ENCODE measurements at regions not wholly inside any gene's neighbourhood (a gene's known extent, or its start where the extent isn't known, plus 50 kb on each side); places are given as distances from the start of the nearest gene placed in this dataset.

- no peak for DNase-seq (ENCODE audit: low spot score)
Observed at GRCh38 chr3:64998317-64998716, 310.5 kb upstream of the ADAMTS9 start.

DNA sequence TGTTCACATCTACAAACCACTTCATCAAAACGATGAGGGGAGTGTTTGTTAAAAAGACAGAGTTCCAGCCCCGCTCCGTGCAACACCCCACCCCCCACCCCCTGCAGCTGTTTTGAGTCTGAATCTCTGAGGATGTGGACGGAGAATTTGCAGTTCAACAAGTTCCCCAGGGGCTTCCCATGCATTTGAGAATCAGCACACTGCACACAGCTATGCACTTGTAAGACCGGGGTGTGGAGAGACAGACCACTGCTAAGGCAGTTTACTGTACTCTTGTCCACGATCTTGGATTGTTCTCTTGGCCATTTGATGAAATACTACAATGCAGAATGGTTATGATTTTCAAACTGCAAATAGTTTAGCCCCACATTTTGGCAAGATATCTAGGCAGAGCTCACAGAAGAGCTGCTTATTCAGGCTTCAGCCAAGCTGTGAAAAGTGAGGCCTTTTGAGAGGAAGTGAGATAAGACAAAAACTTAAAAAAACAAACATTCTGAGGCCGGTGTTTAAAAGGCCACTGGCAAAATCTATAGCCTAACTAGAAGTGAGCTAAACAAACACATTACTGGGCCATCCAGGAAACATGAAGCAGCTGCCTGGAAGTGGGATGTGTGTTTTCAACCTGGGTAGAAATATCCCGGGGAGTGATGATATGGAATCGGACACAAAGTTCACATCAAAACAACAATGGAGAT lies 308.2 kb upstream of the ADAMTS9 start:
- no peak for DNase-seq (ENCODE audit: low spot score)

DNA sequence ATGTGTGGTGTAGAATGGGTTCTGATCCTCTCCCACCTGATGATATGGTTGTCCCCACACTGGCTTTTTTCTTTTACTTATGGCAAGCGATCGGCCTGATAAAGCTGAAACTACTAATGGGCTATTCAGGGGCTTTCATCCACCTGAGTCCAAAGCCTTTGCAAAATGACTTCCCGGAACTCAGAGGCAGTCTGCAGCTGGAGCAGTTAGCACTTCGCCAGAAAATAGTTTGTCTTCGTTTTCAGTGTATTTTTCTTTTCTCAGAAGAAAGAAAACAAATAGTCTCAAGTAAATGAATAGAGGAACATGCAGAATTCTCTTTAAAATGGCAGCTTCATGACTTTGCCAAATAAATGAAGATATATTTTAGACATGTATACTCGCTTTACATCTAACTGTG lies 306.0 kb upstream of the ADAMTS9 start:
- no peak for DNase-seq (ENCODE audit: low spot score)

DNA sequence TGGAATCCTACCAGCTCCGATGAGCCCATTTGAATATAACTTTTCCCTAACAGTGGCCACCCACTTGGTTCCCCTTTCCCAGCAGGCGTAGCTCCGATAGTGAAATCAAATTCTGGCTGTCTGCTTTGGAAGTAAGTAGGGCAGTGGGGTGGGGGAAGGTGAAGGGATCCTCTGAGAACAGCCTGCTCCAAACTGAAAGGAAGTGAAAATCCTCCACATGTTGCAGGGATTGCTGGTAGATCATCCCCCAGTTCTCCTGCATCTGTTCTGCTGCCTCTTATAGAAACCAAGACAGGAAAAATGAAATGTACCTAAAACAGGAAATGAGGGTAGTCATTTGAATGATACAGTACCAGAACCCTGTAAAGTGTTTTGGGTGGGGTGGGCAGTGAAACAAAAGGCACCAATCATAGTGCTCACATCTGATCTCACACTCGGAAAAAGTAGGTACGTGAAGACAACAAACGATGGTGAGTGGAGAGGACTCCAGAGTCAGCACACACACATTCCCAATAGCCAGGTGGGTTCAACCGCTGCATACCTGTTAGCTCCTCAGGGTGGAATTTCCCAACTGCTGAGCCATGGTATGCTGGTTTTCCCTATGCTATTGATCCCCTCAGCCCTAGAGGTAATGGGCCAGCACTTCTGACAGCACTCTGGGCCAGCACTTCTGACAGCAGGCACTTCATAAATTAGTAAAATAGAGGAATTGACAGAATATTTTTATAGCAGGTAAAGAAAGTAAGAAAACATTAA lies 304.9 kb upstream of the ADAMTS9 start:
- DNase-seq (ENCODE audit: low spot score), result no peak

- no peak for DNase-seq (ENCODE audit: low spot score)
Observed at GRCh38 chr3:64988188-64988587, 300.4 kb upstream of the ADAMTS9 start.

GRCh38 chr3:64987726-64988125 lies 299.9 kb upstream of the ADAMTS9 start:
- no peak for DNase-seq (ENCODE audit: low spot score)

DNA sequence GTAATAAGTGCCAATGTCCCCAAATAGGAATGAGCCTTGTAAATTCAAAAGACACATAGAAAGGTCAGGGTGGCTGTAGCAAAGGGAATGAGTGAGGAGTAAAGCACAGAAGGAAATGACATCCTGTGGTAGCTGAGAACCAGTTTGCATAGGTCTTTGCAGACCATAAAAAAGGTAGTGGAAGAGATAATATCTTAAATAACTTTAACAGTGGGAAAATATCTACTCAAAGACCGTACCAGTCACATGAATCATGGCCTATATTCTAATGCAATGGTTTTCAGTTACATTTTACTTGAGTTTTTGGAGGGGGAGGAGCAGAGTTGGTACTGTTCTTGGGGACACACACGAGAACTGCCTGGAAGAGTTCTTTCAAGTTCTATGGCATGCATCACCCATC lies 297.3 kb upstream of the ADAMTS9 start:
- no peak for DNase-seq (ENCODE audit: low spot score)

DNA sequence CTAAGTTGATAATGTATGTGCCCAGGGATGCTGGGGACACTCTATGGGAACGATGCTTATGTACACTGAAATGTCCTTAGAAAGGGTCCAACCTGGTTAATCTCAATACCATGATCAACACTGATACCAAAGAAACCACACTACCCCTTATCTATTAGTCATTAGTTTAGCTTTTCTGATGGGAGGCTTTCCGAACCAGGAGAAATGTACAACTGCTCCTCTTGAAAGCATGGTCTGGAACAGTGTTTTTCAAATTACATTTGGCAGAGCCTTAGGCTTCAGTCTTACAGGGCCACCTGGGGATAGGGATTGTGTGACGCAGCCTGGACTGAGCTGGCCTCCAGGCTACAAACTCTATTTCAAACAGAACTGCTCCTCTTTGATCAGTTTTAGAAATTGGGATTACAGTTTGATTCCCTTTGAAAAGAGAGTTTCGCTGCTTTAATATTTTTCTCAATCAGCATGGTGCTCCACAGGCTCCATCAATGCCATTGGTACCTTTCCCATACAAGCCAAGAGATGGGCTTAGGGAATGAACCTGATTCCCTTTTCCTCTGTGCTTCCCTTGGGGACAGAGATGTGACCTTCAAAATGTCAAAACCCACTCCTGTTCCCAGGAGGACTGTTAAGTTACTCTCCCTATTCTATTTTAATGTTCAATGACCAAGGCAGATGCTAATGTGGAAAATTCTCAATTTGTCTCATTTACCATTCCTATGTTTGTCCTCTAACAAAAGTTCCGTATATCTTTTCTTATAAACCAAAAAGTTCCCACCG lies 296.0 kb upstream of the ADAMTS9 start:
- DNase-seq (ENCODE audit: low spot score), result no peak

DNA sequence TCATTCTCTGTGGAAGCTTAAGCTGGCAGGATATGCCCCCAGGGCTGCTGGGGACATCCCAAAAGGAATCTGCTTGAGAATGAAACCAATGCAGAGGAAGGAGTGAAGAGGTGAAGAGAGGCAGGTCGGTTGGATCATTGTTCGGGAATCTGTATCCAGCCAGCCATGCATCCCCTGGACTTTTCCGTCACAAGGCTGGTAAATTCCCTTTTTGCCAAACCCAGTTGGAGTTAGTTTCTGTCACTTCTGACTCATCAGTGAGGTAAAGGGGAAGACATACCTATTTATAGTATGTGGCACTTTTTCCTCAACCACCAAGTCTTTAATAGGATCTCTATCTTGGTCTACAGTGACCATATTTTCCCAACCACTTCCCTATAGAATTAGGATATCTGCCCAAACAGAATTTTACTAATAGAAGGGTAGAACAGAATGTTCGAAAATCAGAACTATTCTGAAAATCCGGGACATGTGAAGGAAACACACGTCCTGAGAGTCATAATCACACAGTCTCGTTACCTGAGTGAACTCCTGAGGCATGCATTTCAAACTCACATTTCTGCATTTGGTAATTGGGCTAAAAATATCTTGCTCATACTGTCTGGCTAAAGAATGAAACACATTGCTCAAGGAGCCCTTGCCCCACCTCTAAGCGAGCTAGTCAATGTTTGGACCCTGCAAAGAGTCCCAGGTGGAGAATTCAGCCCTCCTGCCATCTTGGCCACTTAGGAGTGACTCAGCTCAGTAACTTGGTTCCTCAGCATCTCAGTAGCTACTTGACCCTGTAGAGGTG lies 289.7 kb upstream of the ADAMTS9 start:
- DNase-seq (ENCODE audit: low spot score), result no peak

- DNase-seq (ENCODE audit: low spot score), result no peak
Observed at GRCh38 chr3:64976456-64976855, 288.7 kb upstream of the ADAMTS9 start.

DNA sequence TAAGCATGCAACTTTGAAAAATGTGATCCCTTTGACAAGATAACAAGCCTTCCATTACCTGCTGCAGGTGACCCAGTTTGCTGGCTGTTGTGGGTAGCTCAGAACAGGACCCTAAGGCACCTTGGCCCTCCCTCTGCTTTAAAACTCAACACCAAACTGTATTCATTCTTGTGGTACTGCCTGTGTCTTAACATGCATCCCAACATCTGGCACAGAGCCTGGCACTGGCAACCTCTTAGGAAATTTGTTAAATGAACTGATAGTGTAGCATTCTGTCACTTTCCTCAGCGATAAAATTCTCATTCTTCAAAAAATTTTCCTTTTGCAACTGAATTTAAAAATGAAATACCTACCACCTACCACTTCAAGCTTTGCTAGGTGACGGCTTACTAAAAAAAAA lies 287.3 kb upstream of the ADAMTS9 start:
- no peak for DNase-seq (ENCODE audit: low spot score)

GRCh38 chr3:64974401-64974800 lies 286.6 kb upstream of the ADAMTS9 start:
- no peak for DNase-seq (ENCODE audit: low spot score)

DNA sequence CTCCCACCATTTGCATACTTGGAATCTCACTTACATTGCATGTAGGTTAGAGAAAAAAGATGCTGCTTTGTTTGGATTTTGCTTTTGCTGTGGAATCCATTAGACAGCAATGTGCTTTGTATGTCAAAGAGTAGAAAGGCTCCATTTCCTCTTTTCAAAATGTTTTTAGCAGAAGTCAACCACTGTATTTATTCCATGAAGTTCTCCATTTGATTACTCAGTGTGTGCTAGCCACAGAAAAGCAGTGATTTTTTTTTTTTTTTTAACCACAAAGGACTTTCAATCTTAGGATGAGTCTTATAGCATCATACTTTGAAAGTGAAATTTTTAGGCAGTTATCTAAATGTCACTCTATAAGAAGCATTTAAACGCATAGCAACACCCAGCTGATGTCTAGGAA lies 285.0 kb upstream of the ADAMTS9 start:
- no peak for DNase-seq (ENCODE audit: low spot score)

DNA sequence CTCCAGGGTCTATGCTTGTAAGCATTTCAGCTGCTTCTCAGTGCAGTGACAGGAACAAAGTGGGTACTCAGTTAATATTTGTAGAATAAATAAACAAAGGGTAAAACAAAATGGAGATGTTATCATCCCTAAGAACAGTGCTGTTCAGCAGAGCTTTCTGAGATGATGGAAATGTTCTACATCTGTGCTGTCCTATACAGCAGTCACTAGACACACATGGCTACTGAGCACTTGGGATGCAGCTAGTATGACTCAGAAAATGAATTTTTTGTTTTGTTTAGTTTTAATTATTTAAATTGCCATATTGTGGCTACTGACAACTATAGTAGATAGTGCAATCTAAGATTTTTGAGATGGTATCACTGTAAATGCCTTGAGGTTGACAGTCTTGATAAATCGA lies 283.8 kb upstream of the ADAMTS9 start:
- no peak for DNase-seq (ENCODE audit: low spot score)

- no peak for DNase-seq (ENCODE audit: low spot score)
Observed at GRCh38 chr3:64970634-64971033, 282.8 kb upstream of the ADAMTS9 start.

- no peak for DNase-seq (ENCODE audit: low spot score)
Observed at GRCh38 chr3:64961301-64961700, 273.5 kb upstream of the ADAMTS9 start.

DNA sequence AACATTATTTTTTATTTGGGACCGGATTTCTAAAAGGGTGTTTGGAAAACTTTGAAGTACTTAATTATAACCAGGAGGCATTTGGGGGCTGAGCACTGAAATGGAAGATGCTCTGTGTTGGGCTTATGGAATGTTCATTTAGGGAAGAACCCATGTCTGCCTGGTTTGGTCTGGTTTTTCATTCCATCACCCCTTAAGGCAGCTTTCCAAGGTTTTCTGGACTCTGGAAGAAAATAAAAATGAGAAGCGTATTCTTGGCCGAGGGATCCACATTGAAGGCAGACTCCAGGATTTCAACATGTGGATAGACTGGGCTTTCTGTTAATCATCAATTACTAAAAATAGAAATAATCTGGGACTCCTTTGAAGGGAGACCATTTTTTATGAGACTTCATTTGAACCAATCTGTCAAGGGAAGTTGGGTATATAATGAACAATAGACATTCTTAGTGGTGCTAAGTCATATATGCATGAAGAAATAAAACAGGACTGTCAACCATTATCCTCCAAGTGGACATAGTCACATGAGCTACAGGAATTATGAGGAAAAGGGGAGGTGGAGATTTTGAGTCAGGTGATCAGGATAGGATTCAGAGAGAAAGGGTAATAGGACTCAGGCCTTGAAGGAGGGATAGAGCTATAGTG lies 270.5 kb upstream of the ADAMTS9 start:
- DNase-seq (ENCODE audit: low spot score), result no peak

DNA sequence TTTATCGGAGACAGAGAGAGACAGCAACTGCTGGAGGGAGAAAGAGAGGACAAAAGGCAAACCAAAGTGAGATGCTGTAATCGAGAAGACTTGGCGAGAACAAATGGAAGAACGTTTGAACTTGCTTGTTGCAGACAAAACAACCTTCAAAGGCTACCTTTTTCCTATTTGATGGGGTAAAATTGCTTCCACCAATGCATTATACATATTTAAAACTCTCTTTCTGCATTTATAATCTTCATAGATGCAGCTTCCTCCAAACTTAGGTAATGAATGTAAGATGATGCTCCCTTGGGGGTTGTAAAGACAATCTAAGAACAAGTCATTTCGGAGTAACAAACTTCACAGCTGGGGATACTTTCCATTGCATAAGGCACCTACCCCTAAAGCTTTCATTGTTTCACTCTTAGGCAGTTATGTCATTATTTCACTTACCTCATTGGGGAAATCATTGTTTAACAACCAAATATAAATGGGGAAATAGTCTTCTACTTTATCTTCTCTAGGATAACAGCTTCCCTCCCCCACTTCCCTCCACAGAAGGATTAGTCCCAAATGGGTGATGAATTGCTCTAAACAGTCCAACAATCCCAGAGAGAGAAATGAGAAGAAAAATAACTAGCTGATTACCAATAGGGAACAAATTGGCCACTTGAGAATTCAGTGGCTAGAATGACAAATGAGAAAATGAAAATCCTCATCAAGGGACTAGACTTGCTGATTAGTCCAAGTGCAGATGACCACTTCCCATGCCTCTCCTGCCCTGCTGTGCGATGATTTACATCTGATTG lies 269.8 kb upstream of the ADAMTS9 start:
- DNase-seq (ENCODE audit: low spot score), result no peak

DNA sequence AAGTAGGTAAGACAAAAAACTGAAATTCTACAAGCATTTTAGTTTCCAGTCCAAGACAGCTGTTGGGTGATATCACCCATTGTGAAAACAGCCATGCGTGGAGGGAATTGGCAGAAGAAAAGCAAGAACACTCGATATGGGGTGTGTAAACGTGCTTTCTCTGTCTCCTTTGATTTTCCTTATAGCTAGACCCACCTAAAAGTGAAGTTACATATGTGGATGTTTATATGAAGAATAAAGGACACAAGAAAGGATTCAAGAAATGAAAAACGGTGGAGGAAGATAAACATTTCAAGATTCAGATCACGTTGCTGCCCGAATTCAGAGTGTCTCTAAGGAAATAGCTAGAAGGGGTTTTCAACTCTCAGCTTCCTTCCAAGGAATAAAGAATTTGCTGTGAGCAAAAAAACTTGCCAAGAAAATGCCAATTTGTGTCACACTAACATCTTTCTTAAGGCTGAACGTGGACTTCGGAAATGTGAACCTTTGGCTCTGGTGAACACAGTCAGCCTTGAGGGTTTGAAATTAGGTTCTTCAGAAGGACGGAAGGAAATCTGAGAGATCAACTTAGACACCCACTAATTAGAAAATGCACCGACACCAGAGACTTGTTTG lies 269.0 kb upstream of the ADAMTS9 start:
- DNase-seq (ENCODE audit: low spot score), result no peak

DNA sequence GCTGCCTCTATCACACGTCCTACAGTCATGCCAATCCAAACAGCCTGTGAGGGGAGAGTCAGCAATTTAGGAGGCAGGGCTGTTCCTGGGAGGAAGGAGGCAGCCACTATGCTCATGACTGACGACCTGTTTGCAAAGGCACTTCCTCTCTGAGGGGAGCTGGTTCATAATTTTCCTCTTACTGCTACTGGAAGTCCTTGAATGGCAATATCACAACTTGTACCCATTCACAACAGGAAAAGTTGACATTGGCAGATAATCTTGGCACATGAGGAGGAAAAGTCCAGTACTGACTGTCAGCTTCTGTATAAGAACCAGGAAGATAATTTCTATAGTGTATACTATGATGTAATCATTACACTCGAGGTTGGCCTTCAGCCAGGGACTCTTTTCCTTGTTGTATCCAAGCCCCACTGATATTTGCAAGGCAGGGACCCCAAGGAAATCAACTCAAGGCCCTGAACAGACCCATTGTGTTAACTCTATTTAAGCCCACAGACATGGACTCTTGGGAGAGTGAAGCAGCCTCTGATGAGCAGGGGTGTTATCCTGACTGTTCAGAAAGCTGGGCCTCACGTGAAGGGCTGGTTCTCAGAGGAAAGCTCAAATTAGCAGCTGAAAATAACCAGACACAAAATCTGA lies 267.3 kb upstream of the ADAMTS9 start:
- no peak for DNase-seq (ENCODE audit: low spot score)
